Hepatocyte (in vitro differentiated cells): ENCODE measurements at regions not wholly inside any gene's neighbourhood (a gene's known extent, or its start where the extent isn't known, plus 50 kb on each side); places are given as distances from the start of the nearest gene placed in this dataset.

Experiments used
- DNase-seq: peaks from one replicate; pipeline ENCODE4 v3.0.0-alpha.2; 2016; ENCODE audit warnings: low spot score
- H2AFZ ChIP-seq: fragments of 200-600 bp; sonication (generic); 2 replicates; pipeline ENCODE4 v1.6.0; 2016; ENCODE audit warnings: antibody characterized with exemption, mild to moderate bottlenecking
- H3K27ac ChIP-seq: fragments of 200-600 bp; sonication (generic); 2 replicates; pipeline ENCODE4 v1.5.1; 2016; ENCODE audit warnings: mild to moderate bottlenecking
- H3K27me3 ChIP-seq: fragments of 200-600 bp; sonication (generic); 2 replicates; pipeline ENCODE4 v1.6.1; 2016
- H3K36me3 ChIP-seq: fragments of 200-600 bp; sonication (generic); replicated peaks from 2 replicates; pipeline ENCODE4 v1.5.1; 2016; ENCODE audit warnings: low read depth; ENCODE audit not compliant: insufficient read depth
- H3K4me1 ChIP-seq: fragments of 200-600 bp; sonication (generic); 2 replicates; pipeline ENCODE4 v1.5.1; 2016; ENCODE audit warnings: mild to moderate bottlenecking, moderate library complexity; ENCODE audit not compliant: insufficient read depth
- H3K4me2 ChIP-seq: fragments of 200-600 bp; sonication (generic); 2 replicates; pipeline ENCODE4 v1.6.0; 2016
- H3K4me3 ChIP-seq: fragments of 200-600 bp; sonication (generic); 2 replicates; pipeline ENCODE4 v1.5.1; 2016; ENCODE audit warnings: mild to moderate bottlenecking
- H3K79me2 ChIP-seq: fragments of 200-600 bp; sonication (generic); 2 replicates; pipeline ENCODE4 v1.6.0; 2017; ENCODE audit warnings: mild to moderate bottlenecking
- H3K9me2 ChIP-seq: fragments of 200-600 bp; sonication (generic); replicated peaks from 2 replicates; pipeline ENCODE4 v1.6.0; 2017; ENCODE audit warnings: mild to moderate bottlenecking; ENCODE audit not compliant: insufficient read depth
- H3K9me3 ChIP-seq: fragments of 200-600 bp; sonication (generic); 2 replicates; pipeline ENCODE4 v1.5.1; 2016; ENCODE audit warnings: low read depth, mild to moderate bottlenecking
- H4K20me1 ChIP-seq: fragments of 200-600 bp; sonication (generic); 2 replicates; pipeline ENCODE4 v1.6.0; 2016; ENCODE audit warnings: mild to moderate bottlenecking; ENCODE audit not compliant: insufficient read depth, poor library complexity, severe bottlenecking
- CTCF ChIP-seq: fragments of 200-600 bp; sonication (generic); IDR thresholded peaks from 2 replicates; pipeline ENCODE4 v1.5.1; 2016; ENCODE audit warnings: antibody characterized with exemption, mild to moderate bottlenecking; ENCODE audit not compliant: poor library complexity
- EZH2 ChIP-seq: fragments of 200-600 bp; sonication (generic); IDR thresholded peaks from 2 replicates; pipeline ENCODE4 v1.6.1; 2016; ENCODE audit warnings: antibody characterized with exemption, mild to moderate bottlenecking, borderline replicate concordance
- EZH2phosphoT487 ChIP-seq: fragments of 200-600 bp; sonication (generic); IDR thresholded peaks from one replicate; pipeline ENCODE4 v1.6.1; 2018; ENCODE audit warnings: antibody characterized with exemption, mild to moderate bottlenecking, low read depth, moderate library complexity; ENCODE audit not compliant: unreplicated experiment, severe bottlenecking
- WGBS: methylation state at CpG from one replicate; pipeline ENCODE4 v1.1.6; 2016; ENCODE audit warnings: low lambda C conversion rate; ENCODE audit errors: missing lambda C conversion rate; 5-methylcytosine and 5-hydroxymethylcytosine counted together

- Histone ChIP-seq H4K20me1 (no peaks in the 10 kb centered on the region), H3K9me3 (no peaks in the 10 kb centered on the region), H3K79me2 (no peaks in the 10 kb centered on the region), H3K27ac (no peak overlapping the region), H3K4me1 (peaks cover 8% of the 10 kb centered on the region), H2AFZ (no peak overlapping the region), H3K4me3 (no peak overlapping the region), H3K9me2 (no peaks in the 10 kb centered on the region), H3K36me3 (no peaks in the 10 kb centered on the region), H3K27me3 (no peaks in the 10 kb centered on the region), H3K4me2 (no peak overlapping the region)
- TF ChIP-seq CTCF (no peak), EZH2 (no peak), EZH2phosphoT487 (no peak)
- WGBS, result 74% methylated on average over 8 of the region's 8 CpGs
- DNase-seq, result no peak
These were observed 66.9 kb upstream of the TNRC6C start for GRCh38 chr17:77891602-77892001.

- H3K27ac ChIP-seq, result no peak overlapping the region
- no peaks in the 10 kb centered on the region for H3K9me3 ChIP-seq
- no peak overlapping the region for H3K4me2 ChIP-seq
- TF ChIP-seq CTCF (no peak), EZH2 (no peak), EZH2phosphoT487 (no peak)
- H3K4me3 ChIP-seq, result no peak overlapping the region
- peaks cover 8% of the 10 kb centered on the region for H3K4me1 ChIP-seq
- no peaks in the 10 kb centered on the region for H3K36me3 ChIP-seq
- H3K9me2 ChIP-seq, result no peaks in the 10 kb centered on the region
- no peaks in the 10 kb centered on the region for H3K79me2 ChIP-seq
- 89% methylated on average over 6 of the region's 7 CpGs for WGBS
- no peak for DNase-seq
- H4K20me1 ChIP-seq, result no peaks in the 10 kb centered on the region
- H2AFZ ChIP-seq, result no peak overlapping the region
- no peaks in the 10 kb centered on the region for H3K27me3 ChIP-seq
These were observed 66.5 kb upstream of the TNRC6C start for GRCh38 chr17:77892031-77892430.

DNA sequence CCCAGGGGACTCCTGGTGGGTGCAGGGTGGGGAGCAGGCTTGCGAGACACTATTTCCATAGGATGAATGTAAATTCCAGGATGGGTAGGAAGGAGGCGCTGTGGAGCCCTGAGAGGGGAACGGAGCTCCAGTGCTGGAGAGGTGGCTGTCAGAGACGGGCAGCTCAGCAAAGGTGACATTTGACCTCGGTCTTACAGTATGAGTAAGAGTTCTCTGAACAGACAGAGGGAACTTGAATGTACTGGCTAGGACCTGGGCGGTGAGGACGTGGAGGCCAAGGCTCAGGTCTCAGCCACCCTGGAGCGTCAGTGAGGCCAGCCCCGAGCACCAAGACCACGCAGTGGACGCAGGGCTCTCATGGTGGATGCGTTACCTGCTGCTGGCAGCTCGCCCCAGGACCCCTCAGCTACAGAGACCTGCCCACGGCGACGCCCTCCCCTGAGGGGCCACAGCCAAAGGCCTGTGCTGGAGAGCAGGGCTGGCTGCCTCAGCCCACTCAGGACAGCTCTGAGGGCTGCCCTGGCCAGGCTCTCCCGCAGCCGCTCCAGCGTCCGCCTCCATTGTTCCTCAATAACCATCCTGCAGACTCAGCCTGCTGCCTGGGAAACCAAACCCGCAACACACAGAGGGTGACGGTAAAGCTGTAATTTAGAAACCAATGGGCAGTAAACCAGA is 65.9 kb upstream of the TNRC6C start:
- Histone ChIP-seq H3K9me2 (no peaks in the 10 kb centered on the region), H4K20me1 (no peaks in the 10 kb centered on the region), H3K4me3 (no peak overlapping the region), H3K36me3 (no peaks in the 10 kb centered on the region), H3K27me3 (no peaks in the 10 kb centered on the region), H3K79me2 (no peaks in the 10 kb centered on the region), H2AFZ (no peak overlapping the region), H3K27ac (no peak overlapping the region), H3K9me3 (no peaks in the 10 kb centered on the region), H3K4me2 (no peak overlapping the region), H3K4me1 (peaks cover 7% of the 10 kb centered on the region)
- TF ChIP-seq EZH2phosphoT487 (no peak), CTCF (no peak), EZH2 (no peak)
- no peak for DNase-seq
- 89% methylated on average over 22 of the region's 22 CpGs for WGBS
